ENCODE measurements at regions not wholly inside any gene's neighbourhood (a gene's known extent, or its start where the extent isn't known, plus 50 kb on each side); places are given as distances from the start of the nearest gene placed in this dataset.

- Histone ChIP-seq H3K79me2 (ENCODE audit: low read length) (no peaks in the 10 kb centered on the region), H3K27me3 (replicated peaks; ENCODE audit: insufficient read depth, low read length) (no peaks in the 10 kb centered on the region), H3K9ac (ENCODE audit: low read length) (no peak overlapping the region), H3K4me1 (ENCODE audit: low read length) (no peaks in the 10 kb centered on the region), H3K4me3 (ENCODE audit: low read length) (no peak overlapping the region), H2AFZ (ENCODE audit: low read length) (no peak overlapping the region), H3K4me2 (ENCODE audit: low read depth, low read length) (no peak overlapping the region), H3K9me2 (replicated peaks; ENCODE audit: insufficient read depth, low read length) (no peaks in the 10 kb centered on the region), H3F3A (ENCODE audit: insufficient read depth, low read length) (no peaks in the 10 kb centered on the region), H3K27ac (ENCODE audit: low read length) (no peak overlapping the region), H3K9me3 (replicated peaks; ENCODE audit: insufficient read depth, low read length) (no peaks in the 10 kb centered on the region), H3K36me3 (replicated peaks; ENCODE audit: insufficient read depth, low read length) (no peaks in the 10 kb centered on the region), H4K20me1 (ENCODE audit: insufficient read depth, low read length) (no peaks in the 10 kb centered on the region)
- no peak for DNase-seq
- no peak for TF ChIP-seq EZH2phosphoT487 (IDR thresholded peaks at IDR 0.05; ENCODE audit: low read length)
- TF ChIP-seq EZH2 (optimal IDR thresholded peaks at IDR 0.05; ENCODE audit: low read depth, low read length): no peak
- TF ChIP-seq CTCF (IDR thresholded peaks at IDR 0.05; ENCODE audit: low read length): no peak
Measured at GRCh38 chr1:168447871-168448270, 95.9 kb downstream of the XCL2 start.

- Histone ChIP-seq H3K4me3 (ENCODE audit: low read length) (no peak overlapping the region), H3K27ac (ENCODE audit: low read length) (no peak overlapping the region), H3K27me3 (replicated peaks; ENCODE audit: insufficient read depth, low read length) (no peaks in the 10 kb centered on the region), H3K9me2 (replicated peaks; ENCODE audit: insufficient read depth, low read length) (no peaks in the 10 kb centered on the region), H4K20me1 (ENCODE audit: insufficient read depth, low read length) (no peaks in the 10 kb centered on the region), H3K9me3 (replicated peaks; ENCODE audit: insufficient read depth, low read length) (no peaks in the 10 kb centered on the region), H2AFZ (ENCODE audit: low read length) (no peak overlapping the region), H3K4me2 (ENCODE audit: low read depth, low read length) (no peak overlapping the region), H3K36me3 (replicated peaks; ENCODE audit: insufficient read depth, low read length) (no peaks in the 10 kb centered on the region), H3K9ac (ENCODE audit: low read length) (no peak overlapping the region), H3K4me1 (ENCODE audit: low read length) (no peaks in the 10 kb centered on the region), H3F3A (ENCODE audit: insufficient read depth, low read length) (no peaks in the 10 kb centered on the region), H3K79me2 (ENCODE audit: low read length) (no peaks in the 10 kb centered on the region)
- no peak for DNase-seq
- no peak for TF ChIP-seq EZH2phosphoT487 (IDR thresholded peaks at IDR 0.05; ENCODE audit: low read length)
- no peak for TF ChIP-seq CTCF (IDR thresholded peaks at IDR 0.05; ENCODE audit: low read length)
- TF ChIP-seq EZH2 (optimal IDR thresholded peaks at IDR 0.05; ENCODE audit: low read depth, low read length): no peak
Measured at GRCh38 chr1:168446081-168446480, 97.7 kb downstream of the XCL2 start.

- H3K4me1 ChIP-seq (ENCODE audit: low read length): no peaks in the 10 kb centered on the region
- H2AFZ ChIP-seq (ENCODE audit: low read length): no peak overlapping the region
- no peaks in the 10 kb centered on the region for H3K9me3 ChIP-seq (replicated peaks; ENCODE audit: insufficient read depth, low read length)
- no peaks in the 10 kb centered on the region for H3K79me2 ChIP-seq (ENCODE audit: low read length)
- H3K9me2 ChIP-seq (replicated peaks; ENCODE audit: insufficient read depth, low read length): no peaks in the 10 kb centered on the region
- H4K20me1 ChIP-seq (ENCODE audit: insufficient read depth, low read length): no peaks in the 10 kb centered on the region
- no peak overlapping the region for H3K9ac ChIP-seq (ENCODE audit: low read length)
- H3F3A ChIP-seq (ENCODE audit: insufficient read depth, low read length): no peaks in the 10 kb centered on the region
- H3K4me3 ChIP-seq (ENCODE audit: low read length): no peak overlapping the region
- no peak for DNase-seq
- H3K4me2 ChIP-seq (ENCODE audit: low read depth, low read length): no peak overlapping the region
- TF ChIP-seq EZH2 (optimal IDR thresholded peaks at IDR 0.05; ENCODE audit: low read depth, low read length) (no peak), EZH2phosphoT487 (IDR thresholded peaks at IDR 0.05; ENCODE audit: low read length) (no peak), CTCF (IDR thresholded peaks at IDR 0.05; ENCODE audit: low read length) (no peak)
- no peaks in the 10 kb centered on the region for H3K36me3 ChIP-seq (replicated peaks; ENCODE audit: insufficient read depth, low read length)
- no peaks in the 10 kb centered on the region for H3K27me3 ChIP-seq (replicated peaks; ENCODE audit: insufficient read depth, low read length)
- H3K27ac ChIP-seq (ENCODE audit: low read length): no peak overlapping the region
Measured at GRCh38 chr1:168443899-168444298, 99.9 kb downstream of the XCL2 start.
